ENCODE measurements at regions not wholly inside any gene's neighbourhood (a gene's known extent, or its start where the extent isn't known, plus 50 kb on each side); places are given as distances from the start of the nearest gene placed in this dataset.

DNA sequence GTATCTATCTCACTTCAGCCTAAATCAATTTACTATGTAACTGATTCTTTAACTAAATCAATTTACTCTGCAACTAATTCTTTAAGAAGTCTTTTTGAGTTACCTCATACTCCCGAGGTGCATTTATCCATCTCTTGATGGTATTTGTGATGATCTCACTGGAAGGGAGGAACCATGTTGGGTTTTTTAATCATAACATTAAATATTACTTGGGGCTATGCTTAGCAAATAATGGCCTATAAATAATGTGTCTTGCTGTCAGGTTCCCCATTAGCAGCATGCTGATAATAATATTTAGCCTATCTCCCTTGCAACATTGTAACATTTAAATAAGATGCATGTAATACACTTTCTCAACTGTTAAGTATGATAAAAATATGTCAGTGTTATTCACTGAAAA, 411.3 kb downstream of the SLITRK1 start:
- TF ChIP-seq, protein P1, sequence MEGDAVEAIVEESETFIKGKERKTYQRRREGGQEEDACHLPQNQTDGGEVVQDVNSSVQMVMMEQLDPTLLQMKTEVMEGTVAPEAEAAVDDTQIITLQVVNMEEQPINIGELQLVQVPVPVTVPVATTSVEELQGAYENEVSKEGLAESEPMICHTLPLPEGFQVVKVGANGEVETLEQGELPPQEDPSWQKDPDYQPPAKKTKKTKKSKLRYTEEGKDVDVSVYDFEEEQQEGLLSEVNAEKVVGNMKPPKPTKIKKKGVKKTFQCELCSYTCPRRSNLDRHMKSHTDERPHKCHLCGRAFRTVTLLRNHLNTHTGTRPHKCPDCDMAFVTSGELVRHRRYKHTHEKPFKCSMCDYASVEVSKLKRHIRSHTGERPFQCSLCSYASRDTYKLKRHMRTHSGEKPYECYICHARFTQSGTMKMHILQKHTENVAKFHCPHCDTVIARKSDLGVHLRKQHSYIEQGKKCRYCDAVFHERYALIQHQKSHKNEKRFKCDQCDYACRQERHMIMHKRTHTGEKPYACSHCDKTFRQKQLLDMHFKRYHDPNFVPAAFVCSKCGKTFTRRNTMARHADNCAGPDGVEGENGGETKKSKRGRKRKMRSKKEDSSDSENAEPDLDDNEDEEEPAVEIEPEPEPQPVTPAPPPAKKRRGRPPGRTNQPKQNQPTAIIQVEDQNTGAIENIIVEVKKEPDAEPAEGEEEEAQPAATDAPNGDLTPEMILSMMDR (IDR thresholded peaks at IDR 0.05; ENCODE audit: low read depth, low read length) = no peak
- TF ChIP-seq POLR2A (IDR thresholded peaks at IDR 0.05; ENCODE audit: extremely low read depth, insufficient read length) = no peak
